ENCODE measurements at regions not wholly inside any gene's neighbourhood (a gene's known extent, or its start where the extent isn't known, plus 50 kb on each side); places are given as distances from the start of the nearest gene placed in this dataset.

DNA sequence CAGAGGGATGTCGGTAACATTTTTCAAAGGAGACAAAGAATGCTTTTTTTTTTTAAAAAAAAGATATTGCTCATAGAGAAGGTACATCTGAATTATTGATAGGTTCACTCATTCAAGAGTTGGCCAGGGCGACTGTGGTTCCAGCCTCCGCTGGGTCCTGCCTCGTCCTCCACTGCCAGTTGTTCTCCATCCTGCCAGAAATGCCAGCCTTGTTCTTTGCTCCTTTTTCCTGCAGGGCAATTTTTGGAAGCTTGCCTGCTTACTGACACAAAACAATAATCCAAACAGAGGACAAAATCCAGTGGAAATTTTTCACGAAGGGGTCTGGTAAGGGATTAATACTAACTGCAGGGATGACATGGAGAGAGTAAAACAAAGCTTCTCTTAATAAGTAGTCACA is 1113.0 kb downstream of the CBLN2 start:
- H3K4me3 ChIP-seq, result no peak overlapping the region
- no peaks in the 10 kb centered on the region for H3K9me3 ChIP-seq
- TF ChIP-seq, protein P1, sequence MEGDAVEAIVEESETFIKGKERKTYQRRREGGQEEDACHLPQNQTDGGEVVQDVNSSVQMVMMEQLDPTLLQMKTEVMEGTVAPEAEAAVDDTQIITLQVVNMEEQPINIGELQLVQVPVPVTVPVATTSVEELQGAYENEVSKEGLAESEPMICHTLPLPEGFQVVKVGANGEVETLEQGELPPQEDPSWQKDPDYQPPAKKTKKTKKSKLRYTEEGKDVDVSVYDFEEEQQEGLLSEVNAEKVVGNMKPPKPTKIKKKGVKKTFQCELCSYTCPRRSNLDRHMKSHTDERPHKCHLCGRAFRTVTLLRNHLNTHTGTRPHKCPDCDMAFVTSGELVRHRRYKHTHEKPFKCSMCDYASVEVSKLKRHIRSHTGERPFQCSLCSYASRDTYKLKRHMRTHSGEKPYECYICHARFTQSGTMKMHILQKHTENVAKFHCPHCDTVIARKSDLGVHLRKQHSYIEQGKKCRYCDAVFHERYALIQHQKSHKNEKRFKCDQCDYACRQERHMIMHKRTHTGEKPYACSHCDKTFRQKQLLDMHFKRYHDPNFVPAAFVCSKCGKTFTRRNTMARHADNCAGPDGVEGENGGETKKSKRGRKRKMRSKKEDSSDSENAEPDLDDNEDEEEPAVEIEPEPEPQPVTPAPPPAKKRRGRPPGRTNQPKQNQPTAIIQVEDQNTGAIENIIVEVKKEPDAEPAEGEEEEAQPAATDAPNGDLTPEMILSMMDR (IDR thresholded peaks at IDR 0.05), result no peak
- no peak for TF ChIP-seq EP300 (IDR thresholded peaks at IDR 0.05)
- no peak for TF ChIP-seq POLR2A (IDR thresholded peaks at IDR 0.05)
- no peak for TF ChIP-seq POLR2AphosphoS5 (IDR thresholded peaks at IDR 0.05)
- WGBS, 2 donors, result 77 to 78% methylated on average over 5 of the region's 5 CpGs
- DNase-seq, result no peak
- H3K36me3 ChIP-seq, result no peaks in the 10 kb centered on the region
- H3K27ac ChIP-seq, result no peak overlapping the region
- no peaks in the 10 kb centered on the region for H3K4me1 ChIP-seq
- no peaks in the 10 kb centered on the region for H3K27me3 ChIP-seq
- intact Hi-C loops (cut with DNase I), result no loop called here

DNA sequence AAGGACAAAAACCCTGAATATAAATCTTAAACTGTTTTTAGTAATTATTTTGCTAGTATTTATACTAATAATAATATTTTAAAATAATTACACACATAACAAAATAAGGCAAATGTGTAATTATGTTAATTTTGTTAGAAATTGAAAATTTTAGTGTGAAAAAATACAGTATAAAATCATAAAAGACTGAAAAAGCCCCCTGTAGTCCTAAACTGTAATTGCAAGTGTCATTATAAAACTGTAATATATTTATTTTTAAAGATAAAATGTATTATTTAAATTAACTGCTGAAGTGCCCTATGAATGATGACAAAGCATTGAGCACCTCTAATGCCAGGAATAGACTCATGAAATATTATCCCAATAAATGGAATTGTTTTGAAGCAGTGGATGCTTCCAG is 1117.7 kb downstream of the CBLN2 start:
- Histone ChIP-seq H3K27me3 (no peaks in the 10 kb centered on the region), H3K36me3 (no peaks in the 10 kb centered on the region), H3K27ac (no peak overlapping the region), H3K4me3 (no peak overlapping the region), H3K4me1 (no peaks in the 10 kb centered on the region), H3K9me3 (no peaks in the 10 kb centered on the region)
- intact Hi-C loops (cut with DNase I), result no loop called here
- no peak for DNase-seq
- TF ChIP-seq, protein P1 (IDR thresholded peaks at IDR 0.05), result no peak
- TF ChIP-seq EP300 (IDR thresholded peaks at IDR 0.05), result no peak
- TF ChIP-seq POLR2A (IDR thresholded peaks at IDR 0.05), result no peak
- TF ChIP-seq POLR2AphosphoS5 (IDR thresholded peaks at IDR 0.05), result no peak

DNA sequence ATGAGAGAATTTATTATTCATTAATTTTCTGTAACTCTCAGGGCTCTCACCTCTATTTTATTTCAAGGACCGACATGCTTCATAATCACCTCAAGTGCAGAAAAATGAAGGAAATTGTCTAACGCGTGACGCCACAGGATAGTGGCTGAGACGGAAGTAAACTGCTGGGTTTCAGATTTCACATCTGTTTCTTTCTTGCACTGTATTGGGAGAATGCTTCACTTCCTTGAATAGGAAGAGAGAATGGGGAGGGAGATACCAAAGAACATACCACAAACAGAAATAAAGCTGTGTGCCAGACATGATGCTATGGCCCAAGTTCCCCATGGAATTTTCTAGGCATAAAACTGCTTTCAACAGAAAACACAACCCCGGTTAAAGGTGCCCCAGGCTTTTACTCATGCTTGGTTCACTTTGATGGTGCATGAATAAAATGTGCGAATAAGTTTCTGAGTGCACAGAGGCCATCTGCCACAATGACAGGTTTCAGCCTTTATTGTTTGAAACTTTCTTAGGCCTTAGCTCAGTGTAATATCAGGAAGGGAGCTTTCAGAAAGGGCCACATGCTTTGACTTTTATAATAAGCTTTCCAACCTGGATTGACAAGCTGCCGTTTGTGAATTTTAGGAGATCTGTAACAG is 1116.4 kb downstream of the SOCS6 start:
- 86 to 89% methylated on average over 8 of the region's 8 CpGs for WGBS, 2 donors
- Histone ChIP-seq H3K4me1 (no peaks in the 10 kb centered on the region), H3K36me3 (no peaks in the 10 kb centered on the region), H3K4me3 (no peak overlapping the region), H3K9me3 (no peaks in the 10 kb centered on the region), H3K27ac (no peak overlapping the region), H3K27me3 (no peaks in the 10 kb centered on the region)
- intact Hi-C loops (cut with DNase I), result no loop called here
- no peak for DNase-seq
- TF ChIP-seq EP300 (IDR thresholded peaks at IDR 0.05) (no peak), POLR2A (IDR thresholded peaks at IDR 0.05) (no peak), POLR2AphosphoS5 (IDR thresholded peaks at IDR 0.05) (no peak)
- TF ChIP-seq, protein P1 (IDR thresholded peaks at IDR 0.05), result no peak

DNA sequence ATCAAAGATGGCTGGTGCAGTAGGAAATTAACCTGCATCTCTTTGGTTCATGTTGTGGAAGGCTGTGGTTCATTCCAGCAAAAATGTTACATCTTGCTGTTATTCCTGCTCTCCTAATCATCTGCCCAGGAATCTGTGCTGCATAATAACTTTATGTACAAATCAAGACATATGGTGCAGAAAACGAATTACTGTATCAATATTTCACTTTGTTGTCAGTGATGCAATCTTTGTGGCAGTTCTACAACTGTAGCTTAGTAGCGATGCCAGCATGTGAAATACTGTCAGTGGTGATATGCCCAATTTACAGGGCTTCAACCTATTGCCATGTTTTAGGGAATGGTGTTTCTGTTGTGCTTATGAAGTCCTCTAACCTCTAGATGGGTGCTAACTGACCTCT is 1114.7 kb downstream of the SOCS6 start:
- Histone ChIP-seq H3K27me3 (no peaks in the 10 kb centered on the region), H3K9me3 (no peaks in the 10 kb centered on the region), H3K27ac (no peak overlapping the region), H3K4me1 (no peaks in the 10 kb centered on the region), H3K4me3 (no peak overlapping the region), H3K36me3 (no peaks in the 10 kb centered on the region)
- intact Hi-C loops (cut with DNase I), result no loop called here
- WGBS, 2 donors, result 71% methylated on average over 2 of the region's 2 CpGs
- DNase-seq, result no peak
- TF ChIP-seq EP300 (IDR thresholded peaks at IDR 0.05), result no peak
- no peak for TF ChIP-seq POLR2AphosphoS5 (IDR thresholded peaks at IDR 0.05)
- no peak for TF ChIP-seq POLR2A (IDR thresholded peaks at IDR 0.05)
- TF ChIP-seq, protein P1 (IDR thresholded peaks at IDR 0.05), result no peak

DNA sequence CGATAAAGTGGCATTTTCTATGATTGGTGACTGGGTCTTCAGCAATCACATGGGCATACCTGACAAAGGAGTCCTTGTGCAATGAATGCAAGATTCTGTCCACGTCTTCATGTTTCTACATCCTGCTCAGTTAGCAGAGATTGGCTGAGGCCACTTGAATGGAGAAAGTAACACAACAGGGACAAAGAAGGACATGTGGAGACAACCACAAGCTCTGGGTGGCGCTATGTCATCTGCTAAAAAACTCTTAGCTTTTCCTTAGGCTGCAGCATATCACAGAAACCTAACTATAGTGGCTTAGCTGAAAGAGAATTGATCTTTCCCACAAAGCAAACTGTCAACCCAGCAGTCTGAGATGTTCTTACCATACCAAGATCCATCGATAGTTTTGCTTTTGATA is 1109.7 kb downstream of the SOCS6 start:
- Histone ChIP-seq H3K27me3 (no peaks in the 10 kb centered on the region), H3K4me3 (no peak overlapping the region), H3K4me1 (no peaks in the 10 kb centered on the region), H3K27ac (no peak overlapping the region), H3K36me3 (no peaks in the 10 kb centered on the region), H3K9me3 (no peaks in the 10 kb centered on the region)
- TF ChIP-seq, protein P1 (IDR thresholded peaks at IDR 0.05), result no peak
- TF ChIP-seq POLR2A (IDR thresholded peaks at IDR 0.05) (no peak), EP300 (IDR thresholded peaks at IDR 0.05) (no peak), POLR2AphosphoS5 (IDR thresholded peaks at IDR 0.05) (no peak)
- intact Hi-C loops (cut with DNase I), result no loop called here
- 72 to 73% methylated on average over 4 of the region's 4 CpGs for WGBS, 2 donors
- DNase-seq, result no peak
